WERI-Rb-1 (cell line): ENCODE measurements at regions not wholly inside any gene's neighbourhood (a gene's known extent, or its start where the extent isn't known, plus 50 kb on each side); places are given as distances from the start of the nearest gene placed in this dataset.

ENCODE experiments used
- DNase-seq: peaks from one replicate; pipeline ENCODE4 v3.0.0-alpha.2; 2020
- H3K27ac ChIP-seq: fragments of 250-450 bp; sonication (Bioruptor Pico); 2 replicates; pipeline ENCODE4 v1.5.1; 2020; ENCODE audit warnings: mild to moderate bottlenecking, moderate library complexity
- H3K27me3 ChIP-seq: fragments of 250-450 bp; sonication (Bioruptor Pico); 2 replicates; pipeline ENCODE4 v1.5.1; 2021; ENCODE audit warnings: mild to moderate bottlenecking, low read depth, moderate library complexity; ENCODE audit not compliant: insufficient read depth, severe bottlenecking
- H3K36me3 ChIP-seq: fragments of 250-450 bp; sonication (Bioruptor Pico); 2 replicates; pipeline ENCODE4 v1.5.1; 2020; ENCODE audit warnings: mild to moderate bottlenecking, moderate library complexity
- H3K4me3 ChIP-seq: 2 replicates; pipeline ENCODE4 v1.5.1; 2011; ENCODE audit warnings: low read depth, mild to moderate bottlenecking, control low read depth, low read length
- H3K9me3 ChIP-seq: fragments of 250-450 bp; sonication (Bioruptor Pico); 2 replicates; pipeline ENCODE4 v1.5.1; 2021; ENCODE audit warnings: mild to moderate bottlenecking, moderate library complexity; ENCODE audit not compliant: severe bottlenecking
- CTCF ChIP-seq: IDR thresholded peaks from 2 replicates; pipeline ENCODE4 v1.5.1; 2011; ENCODE audit warnings: low read depth, mild to moderate bottlenecking, control low read depth, inconsistent platforms, low read length

- Histone ChIP-seq H3K27me3 (no peaks in the 10 kb centered on the region), H3K9me3 (no peaks in the 10 kb centered on the region), H3K27ac (no peak overlapping the region), H3K36me3 (no peaks in the 10 kb centered on the region), H3K4me3 (no peak overlapping the region)
- DNase-seq = no peak
- no peak for TF ChIP-seq CTCF
Observed at GRCh38 chr7:46661431-46661830, 740.4 kb upstream of the IGFBP3 start.

- H3K27me3 ChIP-seq = no peaks in the 10 kb centered on the region
- H3K9me3 ChIP-seq = no peaks in the 10 kb centered on the region
- TF ChIP-seq CTCF = no peak
- DNase-seq = no peak
- no peak overlapping the region for H3K4me3 ChIP-seq
- no peaks in the 10 kb centered on the region for H3K36me3 ChIP-seq
- no peak overlapping the region for H3K27ac ChIP-seq
Observed at GRCh38 chr7:46660402-46660980, 739.4 kb upstream of the IGFBP3 start.

GRCh38 chr7:46658281-46658680, 737.2 kb upstream of the IGFBP3 start:
- TF ChIP-seq CTCF = no peak
- Histone ChIP-seq H3K27me3 (no peaks in the 10 kb centered on the region), H3K27ac (no peak overlapping the region), H3K4me3 (no peak overlapping the region), H3K9me3 (no peaks in the 10 kb centered on the region), H3K36me3 (no peaks in the 10 kb centered on the region)
- no peak for DNase-seq

- H3K27me3 ChIP-seq = no peaks in the 10 kb centered on the region
- DNase-seq = no peak
- no peak overlapping the region for H3K4me3 ChIP-seq
- no peak overlapping the region for H3K27ac ChIP-seq
- no peaks in the 10 kb centered on the region for H3K36me3 ChIP-seq
- TF ChIP-seq CTCF = no peak
- H3K9me3 ChIP-seq = no peaks in the 10 kb centered on the region
Observed at GRCh38 chr7:46654546-46655443, 733.7 kb upstream of the IGFBP3 start.

GRCh38 chr7:46653848-46654247, 732.8 kb upstream of the IGFBP3 start:
- Histone ChIP-seq H3K27ac (no peak overlapping the region), H3K4me3 (no peak overlapping the region), H3K9me3 (no peaks in the 10 kb centered on the region), H3K36me3 (no peaks in the 10 kb centered on the region), H3K27me3 (no peaks in the 10 kb centered on the region)
- no peak for TF ChIP-seq CTCF
- no peak for DNase-seq
